ENCODE measurements at regions not wholly inside any gene's neighbourhood (a gene's known extent, or its start where the extent isn't known, plus 50 kb on each side); places are given as distances from the start of the nearest gene placed in this dataset.

GRCh38 chr13:107422421-107422820 lies 792.9 kb downstream of the LIG4 start:
- H3K9me3 Mint-ChIP-seq (ENCODE audit: low read depth), result peaks cover 11% of the 10 kb centered on the region
- H3K4me1 Mint-ChIP-seq (ENCODE audit: low read depth), result peaks cover 15% of the 10 kb centered on the region
- no peaks in the 10 kb centered on the region for H3K27me3 Mint-ChIP-seq (ENCODE audit: low read depth)
- H3K27ac Mint-ChIP-seq (ENCODE audit: unreplicated experiment), result no peak overlapping the region
- H3K4me3 Mint-ChIP-seq (ENCODE audit: unreplicated experiment), result no peak overlapping the region
- DNase-seq (ENCODE audit: low spot score), result no peak
- no peak for TF ChIP-seq CTCF (IDR thresholded peaks at IDR 0.05)
- H3K36me3 Mint-ChIP-seq (ENCODE audit: low read depth), result no peaks in the 10 kb centered on the region

GRCh38 chr13:107421951-107422350 lies 793.4 kb downstream of the LIG4 start:
- DNase-seq (ENCODE audit: low spot score), result no peak
- no peak overlapping the region for H3K4me3 Mint-ChIP-seq (ENCODE audit: unreplicated experiment)
- H3K4me1 Mint-ChIP-seq (ENCODE audit: low read depth), result peaks cover 15% of the 10 kb centered on the region
- H3K27ac Mint-ChIP-seq (ENCODE audit: unreplicated experiment), result no peak overlapping the region
- H3K27me3 Mint-ChIP-seq (ENCODE audit: low read depth), result no peaks in the 10 kb centered on the region
- peaks cover 11% of the 10 kb centered on the region for H3K9me3 Mint-ChIP-seq (ENCODE audit: low read depth)
- H3K36me3 Mint-ChIP-seq (ENCODE audit: low read depth), result no peaks in the 10 kb centered on the region
- no peak for TF ChIP-seq CTCF (IDR thresholded peaks at IDR 0.05)

GRCh38 chr13:107421028-107421427 lies 794.3 kb downstream of the LIG4 start:
- Mint-ChIP-seq H3K4me3 (ENCODE audit: unreplicated experiment) (no peak overlapping the region), H3K4me1 (ENCODE audit: low read depth) (peaks cover 15% of the 10 kb centered on the region), H3K27ac (ENCODE audit: unreplicated experiment) (no peak overlapping the region), H3K9me3 (ENCODE audit: low read depth) (peaks cover 11% of the 10 kb centered on the region), H3K27me3 (ENCODE audit: low read depth) (no peaks in the 10 kb centered on the region), H3K36me3 (ENCODE audit: low read depth) (no peaks in the 10 kb centered on the region)
- no peak for DNase-seq (ENCODE audit: low spot score)
- TF ChIP-seq CTCF (IDR thresholded peaks at IDR 0.05), result no peak

GRCh38 chr13:107413005-107413404 lies 802.3 kb downstream of the LIG4 start:
- no peak for TF ChIP-seq CTCF (IDR thresholded peaks at IDR 0.05)
- no peak for DNase-seq (ENCODE audit: low spot score)
- no peaks in the 10 kb centered on the region for H3K36me3 Mint-ChIP-seq (ENCODE audit: low read depth)
- no peaks in the 10 kb centered on the region for H3K4me1 Mint-ChIP-seq (ENCODE audit: low read depth)
- H3K4me3 Mint-ChIP-seq (ENCODE audit: unreplicated experiment), result no peak overlapping the region
- no peaks in the 10 kb centered on the region for H3K27me3 Mint-ChIP-seq (ENCODE audit: low read depth)
- H3K27ac Mint-ChIP-seq (ENCODE audit: unreplicated experiment), result no peak overlapping the region
- no peaks in the 10 kb centered on the region for H3K9me3 Mint-ChIP-seq (ENCODE audit: low read depth)

- Mint-ChIP-seq H3K4me3 (ENCODE audit: unreplicated experiment) (no peak overlapping the region), H3K27me3 (ENCODE audit: low read depth) (no peaks in the 10 kb centered on the region), H3K27ac (ENCODE audit: unreplicated experiment) (no peak overlapping the region), H3K36me3 (ENCODE audit: low read depth) (peaks cover 2% of the 10 kb centered on the region), H3K4me1 (ENCODE audit: low read depth) (no peaks in the 10 kb centered on the region), H3K9me3 (ENCODE audit: low read depth) (peaks cover 16% of the 10 kb centered on the region)
- no peak for DNase-seq (ENCODE audit: low spot score)
- no peak for TF ChIP-seq CTCF (IDR thresholded peaks at IDR 0.05)
Measured at GRCh38 chr13:107407074-107407473, 808.3 kb downstream of the LIG4 start.

Measured in chondrocyte (in vitro differentiated cells).